GM12878 (cell line): ENCODE measurements at regions not wholly inside any gene's neighbourhood (a gene's known extent, or its start where the extent isn't known, plus 50 kb on each side); places are given as distances from the start of the nearest gene placed in this dataset.
A peak's percentile ranks its signal among the peaks of the same experiment; 100 is the strongest.

Experiments used
- ATAC-seq: fragments of 200-7000 bp; cut with Tn5 transposase; 3 replicates; pipeline ENCODE4 v1.9.1; 2020; ENCODE audit warnings: mild to moderate bottlenecking, moderate library complexity
- BruUV-seq: library from RNA; stranded (reverse); fragments of 400-500 nt; replicated peaks from 2 replicates; lab custom pipeline; 2021; lab: Mats Ljungman, UMichigan
- CTCF ChIA-PET: fragments of 300-600 bp; sonication (Branson Sonifier 250); formaldehyde crosslinking; extraction: SDS; loops from one replicate; lab custom pipeline; 2021; ENCODE audit warnings: inconsistent platforms; lab: Yijun Ruan, JAX
- POLR2A ChIA-PET: fragments of 350-600 bp; formaldehyde crosslinking; extraction: SDS; loops from one replicate; lab custom pipeline; 2021; ENCODE audit warnings: inconsistent platforms; lab: Charles Lee
- RAD21 ChIA-PET: fragments of 300-600 bp; sonication (Branson Sonifier 250); formaldehyde crosslinking; loops from one replicate; lab custom pipeline; 2023; ENCODE audit warnings: antibody characterized with exemption; ENCODE audit not compliant: unreplicated experiment; lab: Charles Lee
- SMC1A ChIA-PET: fragments of 300-600 bp; sonication (Branson Sonifier 250); formaldehyde crosslinking; loops from one replicate; lab custom pipeline; 2023; ENCODE audit not compliant: unreplicated experiment, uncharacterized antibody; lab: Charles Lee
- DNase-seq: peaks from one replicate; pipeline ENCODE4 v3.0.0-alpha.2; 2011; ENCODE audit warnings: low read depth, low spot score
- FAIRE-seq: peaks from 3 replicates; lab custom pipeline; 2011; peaks lifted over from hg19 to GRCh38; lab: Jason Lieb, UNC
- H2AFZ ChIP-seq: 2 replicates; pipeline ENCODE4 v1.6.0; 2011; ENCODE audit warnings: low read depth, low read length, control low read depth; ENCODE audit not compliant: control insufficient read depth
- H3K27ac ChIP-seq: 2 replicates; pipeline ENCODE4 v1.5.1; 2011; ENCODE audit warnings: control low read depth; ENCODE audit not compliant: control insufficient read depth, insufficient read depth
- H3K27me3 ChIP-seq, 2 experiments: replicated peaks in 1 of 2; 2 replicates each; pipeline versions ENCODE4 v1.6.0 to v1.6.1; 2011; ENCODE audit warnings: low read length in 1 of 2; ENCODE audit not compliant: control insufficient read depth in 2 of 2, insufficient read depth in 2 of 2
- H3K36me3 ChIP-seq, 2 experiments: 2 replicates each; pipeline ENCODE4 v1.5.1; 2011; ENCODE audit warnings: low read length in 1 of 2; ENCODE audit not compliant: control insufficient read depth in 2 of 2, insufficient read depth in 2 of 2
- H3K4me1 ChIP-seq: 2 replicates; pipeline ENCODE4 v1.6.1; 2011; ENCODE audit warnings: mild to moderate bottlenecking, low read length, moderate library complexity, mixed read lengths; ENCODE audit not compliant: control insufficient read depth, insufficient read depth
- H3K4me2 ChIP-seq: 2 replicates; pipeline ENCODE4 v1.6.0; 2011; ENCODE audit warnings: control low read depth; ENCODE audit not compliant: control insufficient read depth, insufficient read depth
- H3K4me3 ChIP-seq: fragments of 200-600 bp; sonication (generic); 2 replicates; pipeline ENCODE4 v1.5.1; 2016
- H3K79me2 ChIP-seq: 2 replicates; pipeline ENCODE4 v1.6.0; 2011; ENCODE audit warnings: low read length; ENCODE audit not compliant: control insufficient read depth, insufficient read depth
- H3K9ac ChIP-seq: 2 replicates; pipeline ENCODE4 v1.8.0; 2011; ENCODE audit warnings: low read length, control low read depth, mixed read lengths; ENCODE audit not compliant: control insufficient read depth, insufficient read depth
- H3K9me3 ChIP-seq: replicated peaks from 3 replicates; pipeline ENCODE4 v1.5.1; 2011; ENCODE audit warnings: mild to moderate bottlenecking, low read length; ENCODE audit not compliant: control insufficient read depth, insufficient read depth
- H4K20me1 ChIP-seq: 2 replicates; pipeline ENCODE4 v1.6.0; 2011; ENCODE audit not compliant: control insufficient read depth, insufficient read depth
- ATF7 ChIP-seq: fragments of 450-650 bp; IDR thresholded peaks from 2 replicates; pipeline ENCODE4 v1.6.1; 2016; ENCODE audit warnings: low read depth, mild to moderate bottlenecking
- BMI1 ChIP-seq: fragments of 450-650 bp; IDR thresholded peaks from 2 replicates; pipeline ENCODE4 v1.6.1; 2016; ENCODE audit warnings: mild to moderate bottlenecking, moderate library complexity, borderline replicate concordance
- BRCA1 ChIP-seq: IDR thresholded peaks from 2 replicates; pipeline ENCODE4 v1.6.1; 2011; ENCODE audit warnings: low read depth, low read length, improper control_type of control experiment
- CREB1 ChIP-seq: IDR thresholded peaks from 2 replicates; pipeline ENCODE4 v1.6.1; 2012; ENCODE audit warnings: low read depth, mild to moderate bottlenecking, inconsistent platforms
- DPF2 ChIP-seq: fragments of 450-650 bp; IDR thresholded peaks from 2 replicates; pipeline ENCODE4 v1.6.1; 2017; ENCODE audit warnings: mild to moderate bottlenecking
- ESRRA ChIP-seq: IDR thresholded peaks from 2 replicates; pipeline ENCODE4 v1.6.1; 2012; ENCODE audit warnings: mild to moderate bottlenecking, low read length, improper control_type of control experiment
- GABPA ChIP-seq: IDR thresholded peaks from 2 replicates; pipeline ENCODE4 v1.6.1; 2014; ENCODE audit warnings: antibody characterized with exemption, low read depth, mild to moderate bottlenecking, inconsistent platforms
- GATAD2B ChIP-seq: fragments of 450-650 bp; conservative IDR thresholded peaks from 2 replicates; pipeline ENCODE4 v1.6.1; 2017; ENCODE audit warnings: low read depth, mild to moderate bottlenecking, moderate library complexity
- HSF1 ChIP-seq: fragments of 150-350 bp; IDR thresholded peaks from 2 replicates; pipeline ENCODE4 v1.6.1; 2014; ENCODE audit warnings: mild to moderate bottlenecking, low read depth, low read length
- MAX ChIP-seq: IDR thresholded peaks from 2 replicates; pipeline ENCODE4 v1.6.1; 2012; ENCODE audit warnings: low read depth, low read length, improper control_type of control experiment
- MLLT1 ChIP-seq: fragments of 450-650 bp; IDR thresholded peaks from 2 replicates; pipeline ENCODE4 v1.6.1; 2016; ENCODE audit warnings: mild to moderate bottlenecking
- MTA2 ChIP-seq: fragments of 450-650 bp; IDR thresholded peaks from 2 replicates; pipeline ENCODE4 v1.6.1; 2016; ENCODE audit warnings: low read depth, mild to moderate bottlenecking, moderate library complexity
- NBN ChIP-seq: fragments of 450-650 bp; IDR thresholded peaks from 2 replicates; pipeline ENCODE4 v1.6.1; 2016
- NR2F1 ChIP-seq: fragments of 450-650 bp; conservative IDR thresholded peaks from 2 replicates; pipeline ENCODE4 v1.6.1; 2017; ENCODE audit warnings: mild to moderate bottlenecking
- RAD21 ChIP-seq: IDR thresholded peaks from 2 replicates; pipeline ENCODE4 v1.6.1; 2011; ENCODE audit warnings: mild to moderate bottlenecking, low read depth, low read length, moderate library complexity; ENCODE audit not compliant: insufficient read depth
- RB1 ChIP-seq: fragments of 450-650 bp; formaldehyde crosslinking; IDR thresholded peaks from 2 replicates; pipeline ENCODE4 v1.6.1; 2017; ENCODE audit warnings: mild to moderate bottlenecking, borderline replicate concordance
- RELB ChIP-seq: fragments of 450-650 bp; IDR thresholded peaks from 2 replicates; pipeline ENCODE4 v1.6.1; 2017; ENCODE audit warnings: low read depth, mild to moderate bottlenecking, moderate library complexity
- SIN3A ChIP-seq: IDR thresholded peaks from 2 replicates; pipeline ENCODE4 v1.6.1; 2012; ENCODE audit warnings: low read depth, low read length, improper control_type of control experiment
- SMC3 ChIP-seq: IDR thresholded peaks from 2 replicates; pipeline ENCODE4 v1.6.1; 2011; ENCODE audit warnings: low read length, improper control_type of control experiment, borderline replicate concordance
- SRF ChIP-seq, 2 experiments: IDR thresholded peaks; 2 replicates each; pipeline ENCODE4 v1.6.1; 2011; ENCODE audit warnings: low read depth in 2 of 2, low read length in 2 of 2, mild to moderate bottlenecking in 1 of 2, moderate library complexity in 1 of 2
- USF2 ChIP-seq: IDR thresholded peaks from 2 replicates; pipeline ENCODE4 v1.6.1; 2011; ENCODE audit warnings: low read depth, low read length, improper control_type of control experiment, borderline replicate concordance
- ZBED1 ChIP-seq: IDR thresholded peaks from 2 replicates; pipeline ENCODE4 v1.6.1; 2016; ENCODE audit warnings: borderline replicate concordance
- WGBS: methylation state at CpG from one replicate; pipeline ENCODE4 v1.1.6; 2016; ENCODE audit warnings: low lambda C conversion rate; ENCODE audit not compliant: insufficient replicate concordance, insufficient coverage; ENCODE audit errors: missing lambda C conversion rate; 5-methylcytosine and 5-hydroxymethylcytosine counted together
- in situ Hi-C: fragments of 300-500 bp; cut with MboI; formaldehyde crosslinking; loops from 9 replicates; pipeline ENCODE4 v1.14.3; 2018; ENCODE audit warnings: mixed read lengths
- intact Hi-C: fragments of 100-400 bp; cut with micrococcal nuclease; formaldehyde crosslinking; loops from one replicate; pipeline ENCODE4 v1.14.2; 2022; ENCODE audit not compliant: unreplicated experiment

- no peak for FAIRE-seq
- POLR2A ChIA-PET, result no interaction called here
- Histone ChIP-seq H3K9ac (no peak overlapping the region), H3K27ac (no peak overlapping the region), H3K79me2 (no peaks in the 10 kb centered on the region), H3K27me3 (no peaks in the 10 kb centered on the region), H4K20me1 (no peaks in the 10 kb centered on the region), H3K36me3 (no peaks in the 10 kb centered on the region), H3K9me3 (no peaks in the 10 kb centered on the region), H3K4me3 (no peak overlapping the region), H2AFZ (no peak overlapping the region), H3K4me1 (no peaks in the 10 kb centered on the region), H3K4me2 (no peak overlapping the region)
- WGBS, result 0% methylated on average over 2 of the region's 2 CpGs
- SMC1A ChIA-PET, result interaction anchor here (0.8 to 1.1 kb wide), 2 partner anchors 23 to 401 kb away, joined by 3 read pairs; no protein-coding TSS in a partner anchor
- CTCF ChIA-PET, result interaction anchor here (1.2 kb wide), 1 partner anchor 16 kb away, joined by 4 read pairs; no protein-coding TSS in a partner anchor
- no TSS peak for BruUV-seq
- RAD21 ChIA-PET, result no interaction called here
- intact Hi-C loops (no loop called here), in situ Hi-C loops (no loop called here)
- no peak for DNase-seq
- ATAC-seq, result peak; percentile 58
- TF ChIP-seq RAD21, result no peak
- TF ChIP-seq BMI1, result no peak
- TF ChIP-seq USF2, result no peak
- TF ChIP-seq ZBED1, result no peak
- peak; percentile 67 for TF ChIP-seq MTA2
- no peak for TF ChIP-seq BRCA1
- 0 out of 2 replicates have a peak, but pooled peaks have one; percentile 31 for TF ChIP-seq DPF2
- no peak for TF ChIP-seq SIN3A
- TF ChIP-seq SRF (IDR thresholded peaks at IDR 0.05; ENCODE audit: low read depth in 2 of 2, low read length in 2 of 2), result no peak
- TF ChIP-seq NR2F1, result peak; percentile 72; the same call in 1 of the 2 replicates
- no peak for TF ChIP-seq GATAD2B
- peak; percentile 32; the same call in 1 of the 2 replicates for TF ChIP-seq RELB
- no peak for TF ChIP-seq RB1
- TF ChIP-seq MAX, result no peak
- no peak for TF ChIP-seq SMC3
- no peak for TF ChIP-seq NBN
- no peak for TF ChIP-seq HSF1
- no peak for TF ChIP-seq GABPA
- TF ChIP-seq ESRRA, result no peak
- no peak for TF ChIP-seq MLLT1
- no peak for TF ChIP-seq ATF7
- no peak for TF ChIP-seq CREB1
Measured at GRCh38 chr6:101286146-101286545, 107.4 kb upstream of the GRIK2 start.
